NCI-H2107 treated with DMSO at 0.1 percent for 48 hours (cell line): ENCODE measurements at regions not wholly inside any gene's neighbourhood (a gene's known extent, or its start where the extent isn't known, plus 50 kb on each side); places are given as distances from the start of the nearest gene placed in this dataset.
"Not testable (repeated sequence)": the region's sequence is repeated elsewhere in the genome, so short reads cannot be mapped to it uniquely, and the experiment has no call there.

ENCODE experiments used
- DNase-seq: peaks from one replicate; lab custom pipeline; 2025; ENCODE audit not compliant: unreplicated experiment; lab: John Stamatoyannopoulos, UW

DNA sequence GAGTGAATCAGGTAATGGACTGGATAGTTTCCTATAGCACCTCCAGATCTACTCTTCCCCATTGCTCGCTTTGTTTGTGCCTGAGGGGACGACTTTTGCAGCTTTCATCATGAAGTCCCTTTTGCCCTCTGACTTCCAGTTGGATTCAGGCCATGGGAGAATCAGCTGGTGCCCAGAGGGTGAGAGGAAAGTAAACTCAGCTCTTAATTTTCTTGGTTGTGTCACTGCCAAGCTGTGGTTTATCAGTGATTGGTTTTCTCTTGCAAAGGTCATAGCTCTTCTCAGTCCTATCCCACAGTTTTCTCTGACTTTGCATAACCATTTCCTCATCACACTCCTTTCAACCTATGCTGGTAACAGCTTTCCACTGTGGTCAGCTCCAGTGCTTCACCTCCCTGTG lies 200.1 kb downstream of the KCNJ2 start:
- DNase-seq: no peak

DNA sequence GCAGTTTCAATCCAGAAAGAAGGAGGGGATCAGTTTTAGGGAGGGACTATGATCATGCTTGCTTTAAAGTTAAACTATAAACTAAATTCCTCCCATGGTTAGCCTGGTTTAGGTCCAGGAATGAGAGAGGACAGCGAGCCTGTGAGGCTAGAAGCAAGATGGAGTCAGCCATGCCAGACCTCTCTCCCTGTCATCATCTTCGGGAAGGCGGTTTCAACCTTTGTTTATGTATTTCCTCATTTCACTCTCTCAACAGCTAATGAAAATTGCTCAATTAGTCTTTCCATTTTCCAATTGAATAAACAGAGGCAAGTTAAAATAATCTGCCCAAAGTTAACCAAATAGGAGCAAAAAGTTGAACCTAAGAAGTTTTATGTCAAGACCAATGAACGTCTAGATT lies 201.5 kb downstream of the KCNJ2 start:
- no peak for DNase-seq

DNA sequence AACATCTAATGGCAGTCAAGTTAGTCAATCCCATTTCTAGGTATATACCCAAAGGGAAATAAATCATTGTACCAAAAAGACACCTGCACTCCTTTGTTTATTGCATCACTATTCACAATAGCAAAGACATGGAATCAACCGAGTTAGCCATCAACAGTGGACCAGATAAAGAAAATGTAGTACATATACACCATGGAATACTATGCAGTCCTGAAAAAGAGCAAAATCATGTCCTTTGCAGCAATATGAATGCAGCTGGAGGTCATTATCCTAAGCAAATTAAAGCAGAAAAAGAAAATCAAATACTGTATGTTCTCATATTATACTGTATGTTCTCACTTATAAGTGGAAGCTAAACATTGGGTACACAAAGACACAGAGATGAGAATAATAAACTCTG lies 204.0 kb downstream of the KCNJ2 start:
- DNase-seq: no peak

DNA sequence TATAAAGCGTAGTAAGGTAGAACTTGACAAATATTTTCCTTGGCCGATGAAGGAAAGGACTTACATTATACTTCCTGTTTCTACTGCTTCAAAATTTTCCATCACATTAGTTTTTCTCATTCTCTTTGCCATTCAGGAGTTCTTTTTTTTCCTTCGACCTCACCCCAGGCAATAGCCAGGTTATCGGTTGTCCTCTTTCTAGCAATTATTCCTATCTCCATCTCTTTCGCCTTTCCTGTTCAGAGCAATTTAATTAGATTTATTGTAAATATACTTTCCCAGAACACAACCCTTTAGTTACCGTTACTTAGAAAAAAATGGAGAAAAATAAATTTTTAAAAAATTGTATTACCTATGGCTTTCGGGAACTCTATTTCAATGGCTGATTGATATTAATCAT lies 205.2 kb downstream of the KCNJ2 start:
- no peak for DNase-seq

DNA sequence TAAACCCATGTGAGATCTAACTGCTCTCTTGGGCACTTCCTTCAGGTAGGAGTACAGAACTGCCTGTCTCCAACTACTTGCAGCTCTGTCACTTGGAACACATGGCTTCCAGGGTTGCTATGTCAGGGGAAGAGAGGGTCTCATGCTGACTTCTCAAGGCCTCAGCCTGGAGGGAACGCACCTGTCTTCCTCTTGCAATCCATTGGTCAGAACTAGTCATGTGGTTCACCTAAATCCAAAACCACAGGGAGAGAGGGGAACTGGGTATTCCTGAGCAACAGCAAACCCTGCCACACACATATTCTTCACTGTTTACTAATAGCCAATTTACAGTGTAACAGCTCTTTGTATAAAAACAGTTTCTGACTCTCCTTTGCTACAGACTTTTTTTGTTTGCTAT lies 206.1 kb downstream of the KCNJ2 start:
- DNase-seq: peak; percentile 59

DNA sequence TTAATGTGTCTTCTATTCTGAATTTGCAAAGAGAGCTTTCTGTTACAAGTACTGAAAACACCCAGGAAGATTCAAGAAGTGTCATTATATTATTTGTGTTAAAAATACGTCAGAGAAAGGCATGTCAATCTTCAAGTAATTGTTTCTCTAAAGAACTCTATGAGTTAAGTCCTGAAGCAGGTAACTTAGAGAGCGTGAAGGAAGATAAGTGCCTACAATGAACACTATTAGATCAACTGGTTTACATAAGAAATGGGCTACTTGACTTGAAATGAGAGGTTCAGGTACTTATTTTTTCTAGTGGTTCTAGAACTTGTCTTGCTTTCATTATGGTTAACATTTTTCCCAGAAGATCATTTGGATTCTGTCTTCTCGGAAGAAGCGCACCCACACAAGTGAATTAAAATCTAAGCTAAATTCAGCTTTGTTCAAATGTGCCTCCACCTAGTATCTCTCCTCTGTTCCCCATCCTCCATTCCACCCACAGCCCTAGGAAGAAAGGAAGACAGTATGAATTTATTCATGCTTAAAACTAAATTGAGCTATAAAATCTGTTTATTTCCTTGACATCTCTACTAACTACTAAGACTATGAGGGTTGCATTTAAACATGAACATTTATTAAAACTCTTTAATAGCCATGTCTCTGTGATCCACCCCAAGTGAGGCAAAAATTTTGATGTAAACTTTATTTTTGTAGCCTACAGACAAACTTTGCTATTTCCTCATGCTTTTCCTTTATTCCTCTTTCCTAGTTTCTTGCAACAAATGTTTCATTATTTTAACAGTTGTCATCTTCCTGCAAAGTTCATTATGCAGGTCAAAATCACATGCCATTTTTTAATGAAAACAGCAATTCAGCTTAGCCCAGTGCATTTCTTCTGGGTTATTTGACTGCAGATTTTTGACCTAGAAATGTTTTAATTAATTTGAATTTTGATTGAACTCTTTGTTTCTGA lies 206.8 kb downstream of the KCNJ2 start:
- no peak for DNase-seq

DNA sequence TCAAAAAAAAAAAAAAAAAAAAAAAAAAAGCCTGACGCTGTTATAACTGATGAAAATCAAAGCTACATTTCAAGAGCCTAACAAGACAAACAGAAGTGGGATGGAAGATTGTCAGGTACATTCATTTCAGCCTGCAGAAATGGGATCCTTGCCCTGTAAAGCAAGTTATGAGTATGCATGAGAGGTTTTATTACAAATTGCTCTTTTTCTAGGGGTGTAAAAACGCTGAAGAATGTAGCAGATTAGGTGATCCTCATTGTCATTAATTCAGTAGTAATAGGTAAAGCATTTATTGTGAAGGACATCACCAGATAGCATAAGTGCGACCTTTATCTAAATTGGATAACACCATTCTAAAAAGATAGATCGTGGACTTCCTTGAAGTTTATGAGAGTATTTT lies 208.3 kb downstream of the KCNJ2 start:
- DNase-seq: no peak

DNA sequence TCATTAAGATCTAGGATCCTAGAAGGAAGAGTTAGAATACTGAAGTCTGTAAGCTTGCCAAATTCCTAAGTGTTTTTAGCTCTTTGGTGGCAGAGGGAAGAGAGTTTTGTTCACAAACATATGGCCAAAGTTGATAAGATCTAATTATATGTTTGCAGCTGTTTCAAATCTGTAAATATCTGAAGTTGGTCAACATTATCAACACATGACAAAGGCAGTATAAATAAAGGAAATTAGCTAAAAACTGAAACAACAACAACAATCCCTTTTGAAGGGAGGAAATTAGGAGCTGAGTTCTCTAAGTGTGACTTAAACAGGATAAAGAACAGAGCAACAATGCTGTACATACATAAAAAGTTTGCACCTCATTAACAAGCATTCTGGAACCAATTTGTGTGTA lies 208.7 kb downstream of the KCNJ2 start:
- no peak for DNase-seq

DNA sequence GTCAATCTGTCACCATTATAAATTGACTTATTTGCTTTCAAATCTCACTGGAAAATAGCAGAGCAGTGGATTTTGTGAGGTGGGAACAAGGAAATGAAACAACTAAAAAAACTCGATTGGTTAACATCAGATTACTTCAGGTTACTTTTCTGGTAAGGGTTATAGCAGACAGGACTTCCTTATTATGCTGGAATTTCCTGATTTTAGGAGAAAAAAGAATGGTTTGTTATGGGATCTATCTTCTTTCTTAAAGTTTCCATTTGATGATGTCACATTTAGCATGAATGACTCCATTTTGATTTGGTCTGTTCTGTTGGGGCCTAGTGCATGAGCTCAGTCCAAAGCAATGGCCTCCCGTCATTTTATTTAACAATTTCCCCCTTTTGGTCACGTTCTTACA lies 210.6 kb downstream of the KCNJ2 start:
- DNase-seq: no peak

DNA sequence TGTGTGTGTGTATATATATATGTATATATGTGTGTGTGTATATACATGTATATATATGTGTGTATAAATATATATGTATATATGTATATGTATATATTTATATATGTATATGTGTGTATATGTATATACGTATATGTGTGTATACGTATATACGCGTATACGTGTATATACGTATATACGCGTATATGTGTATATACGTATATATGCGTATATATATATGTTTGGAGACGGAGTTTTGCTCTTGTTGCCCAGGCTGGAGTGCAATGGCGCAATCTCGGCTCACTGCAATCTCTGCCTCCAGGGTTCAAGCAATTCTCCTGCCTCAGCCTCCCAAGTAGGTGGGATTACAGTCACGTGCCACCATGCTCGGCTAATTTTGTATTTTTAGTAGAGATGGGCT lies 212.6 kb downstream of the KCNJ2 start:
- not testable (repeated sequence) for DNase-seq

DNA sequence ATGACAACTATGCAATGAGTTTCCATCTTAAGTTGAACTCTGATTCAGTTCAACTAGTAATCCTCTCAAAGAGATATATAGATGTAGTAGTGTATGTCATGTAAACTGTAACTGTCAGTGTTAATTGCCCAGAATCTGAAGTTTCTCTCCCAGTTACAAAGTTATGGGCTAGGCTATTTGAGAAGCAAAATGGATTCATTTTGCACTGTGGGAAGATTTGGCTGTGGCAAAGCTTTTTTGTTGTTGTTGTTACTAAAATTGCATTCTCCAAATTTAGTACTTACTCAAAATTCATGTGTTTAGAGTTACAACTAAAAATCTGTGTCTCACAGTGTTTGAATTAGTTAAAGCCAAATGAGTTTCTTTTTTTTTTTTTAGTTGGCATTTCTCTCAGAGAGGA lies 219.0 kb downstream of the KCNJ2 start:
- DNase-seq: no peak

DNA sequence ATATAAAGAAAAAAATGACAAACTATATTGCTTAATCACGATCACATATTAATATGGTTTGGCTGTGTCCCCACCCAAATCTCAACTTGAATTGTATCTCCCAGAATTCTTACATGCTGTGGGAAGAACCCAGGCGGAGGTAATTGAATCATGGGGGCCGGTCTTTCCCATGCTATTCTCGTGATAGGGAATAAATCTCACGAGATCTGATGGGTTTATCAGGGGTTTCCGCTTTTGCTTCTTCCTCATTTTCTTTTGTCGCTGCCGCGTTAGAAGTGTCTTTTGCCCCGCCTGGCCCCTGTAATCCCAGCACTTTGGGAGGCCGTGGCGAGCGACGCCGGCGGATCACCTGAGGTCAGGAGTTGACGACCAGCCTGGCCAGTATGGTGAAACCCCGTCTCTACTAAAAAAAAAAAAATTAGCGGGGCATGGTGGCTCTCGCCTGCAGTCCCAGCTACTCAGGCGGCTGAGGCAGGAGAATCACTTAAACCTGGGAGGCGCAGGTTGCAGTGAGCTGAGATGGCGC lies 220.0 kb downstream of the KCNJ2 start:
- DNase-seq: not testable (repeated sequence)

DNA sequence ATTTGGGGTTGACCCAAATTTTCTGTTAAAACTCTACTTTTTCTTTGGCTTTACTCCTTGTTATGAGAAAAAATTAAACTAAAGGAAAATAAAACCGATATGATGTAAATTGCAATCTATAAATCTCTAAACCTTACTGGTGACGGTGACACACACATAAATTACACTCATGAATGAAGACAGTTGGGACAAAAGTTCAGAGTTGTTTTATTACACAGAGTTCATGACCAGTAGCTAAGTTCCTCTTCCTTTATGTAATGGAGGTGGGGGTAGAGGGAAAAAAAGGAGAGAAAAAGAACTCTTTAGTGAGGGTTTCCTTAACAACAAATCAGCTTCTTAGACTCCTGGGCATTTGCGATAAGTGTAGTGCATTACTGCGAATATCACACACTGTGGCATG lies 220.7 kb downstream of the KCNJ2 start:
- DNase-seq: no peak

DNA sequence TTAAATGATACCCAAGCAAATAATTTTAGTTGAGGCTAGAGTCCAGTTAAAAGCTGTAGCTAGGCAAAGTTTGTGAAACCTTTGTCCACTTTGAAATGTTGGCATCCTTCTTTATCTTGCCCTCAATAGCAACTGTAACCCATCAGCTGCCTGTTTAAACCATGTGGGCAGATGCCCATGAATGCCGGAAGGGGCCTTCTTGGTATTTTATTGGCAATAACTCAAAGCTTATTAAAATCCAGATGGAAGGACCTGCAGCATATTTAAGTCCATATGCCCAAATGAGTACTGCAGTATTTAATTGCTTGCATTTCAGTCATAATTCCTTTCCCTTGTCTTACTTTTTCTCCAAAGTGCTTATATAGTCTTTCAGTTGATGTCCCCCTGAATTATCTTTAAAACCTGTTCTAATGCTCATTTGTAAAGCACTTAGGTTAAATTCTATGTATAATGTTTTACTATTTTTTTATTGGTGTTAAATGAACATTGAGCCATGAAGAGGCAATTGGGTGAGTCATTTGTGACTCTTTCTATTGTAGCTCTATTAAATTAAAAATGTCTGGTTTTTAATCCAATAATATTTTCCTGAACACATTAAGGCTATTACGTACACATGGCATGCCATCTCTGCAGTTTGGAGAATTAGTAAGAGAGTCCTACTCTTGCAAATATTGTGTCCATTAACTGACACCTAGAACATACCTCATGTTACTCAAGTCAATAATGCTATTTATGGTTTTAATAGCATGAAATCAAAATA lies 225.3 kb downstream of the KCNJ2 start:
- no peak for DNase-seq

DNA sequence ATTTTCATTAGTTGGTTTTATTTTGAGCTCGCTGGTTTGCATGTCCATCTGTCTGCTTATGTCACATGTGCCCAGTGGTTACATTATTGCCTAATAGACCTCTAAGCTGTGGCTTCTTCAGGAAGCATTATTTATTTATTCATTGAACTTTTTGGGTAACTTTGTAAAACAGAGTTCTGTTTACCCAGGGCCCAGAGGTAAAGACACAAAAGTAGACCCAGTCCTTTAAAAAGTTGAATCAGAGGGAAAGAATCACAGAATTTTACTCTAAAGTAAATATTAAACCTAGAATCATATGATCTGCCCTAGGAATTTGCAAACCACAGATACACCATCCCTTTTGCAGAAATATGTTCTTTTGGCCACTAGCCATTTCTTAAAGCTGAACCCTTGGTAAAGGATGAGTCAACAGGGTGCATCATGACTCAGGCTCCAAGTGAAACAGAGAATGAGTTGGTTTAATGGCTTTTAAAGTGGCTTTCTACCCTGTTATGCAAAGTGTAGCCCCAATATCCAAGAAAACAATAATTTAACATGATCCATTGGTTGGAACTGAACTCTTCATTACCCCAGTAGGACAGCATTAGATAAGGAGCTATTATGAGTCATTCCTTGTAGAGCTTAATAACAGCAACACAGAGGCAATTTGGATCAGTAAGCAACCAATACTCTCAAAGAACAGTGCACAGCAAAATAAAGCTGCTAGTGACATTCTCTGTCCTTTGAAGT lies 236.3 kb downstream of the KCNJ2 start:
- DNase-seq: no peak

DNA sequence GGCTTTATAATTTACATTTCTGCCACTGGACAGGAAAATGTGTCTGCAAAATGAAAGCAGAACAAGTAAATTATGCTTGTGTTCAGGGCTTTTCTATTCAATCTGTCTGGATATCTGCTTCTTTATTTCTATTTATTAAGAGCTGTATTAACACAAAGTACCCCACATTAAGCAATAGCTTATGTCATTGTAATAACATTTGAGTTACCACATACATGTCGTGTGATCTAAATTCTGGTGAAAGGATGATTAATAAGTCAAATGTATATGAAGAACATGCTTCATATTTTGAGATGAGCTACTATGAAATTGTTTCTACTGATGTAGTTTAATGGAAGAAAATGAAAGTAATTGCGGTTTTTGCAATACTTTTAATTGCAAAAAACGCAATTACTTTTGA lies 238.2 kb downstream of the KCNJ2 start:
- DNase-seq: no peak

DNA sequence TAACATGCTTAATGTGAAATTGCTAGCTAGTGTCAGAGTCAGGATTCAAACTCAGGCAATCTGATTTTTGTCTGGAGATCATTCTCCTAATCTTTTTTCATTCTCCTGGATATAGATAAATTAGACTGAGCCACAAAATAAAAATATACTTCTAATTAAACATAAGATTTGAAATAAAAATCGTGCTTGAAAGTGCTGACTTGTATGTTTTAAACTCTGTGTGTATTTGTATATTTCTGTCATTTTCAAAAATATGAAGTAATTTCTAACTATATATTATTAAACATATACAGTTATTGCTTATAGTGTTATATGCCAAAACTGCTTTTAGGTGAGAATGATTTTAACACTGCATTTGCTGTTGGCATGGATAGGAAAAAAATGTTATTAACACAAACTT lies 239.4 kb downstream of the KCNJ2 start:
- no peak for DNase-seq

DNA sequence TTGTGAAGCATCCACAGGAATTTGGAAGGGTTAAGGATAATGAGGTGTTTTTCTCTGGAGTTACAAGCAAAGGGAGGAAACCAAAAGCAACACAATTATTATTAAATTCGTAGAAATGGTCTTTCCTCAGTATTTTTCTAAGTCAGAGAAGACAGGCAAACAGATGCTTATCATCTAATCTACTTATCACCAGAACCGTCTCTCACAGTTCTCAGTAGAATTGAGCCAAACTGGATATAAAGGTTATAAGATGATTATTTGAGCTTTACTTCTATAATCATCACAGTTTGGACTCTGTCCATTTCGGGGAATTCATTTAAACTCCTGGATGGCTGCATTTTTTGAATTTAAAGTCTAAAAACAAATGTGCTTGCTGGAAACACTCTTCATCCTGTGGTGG lies 245.0 kb downstream of the KCNJ2 start:
- no peak for DNase-seq

DNA sequence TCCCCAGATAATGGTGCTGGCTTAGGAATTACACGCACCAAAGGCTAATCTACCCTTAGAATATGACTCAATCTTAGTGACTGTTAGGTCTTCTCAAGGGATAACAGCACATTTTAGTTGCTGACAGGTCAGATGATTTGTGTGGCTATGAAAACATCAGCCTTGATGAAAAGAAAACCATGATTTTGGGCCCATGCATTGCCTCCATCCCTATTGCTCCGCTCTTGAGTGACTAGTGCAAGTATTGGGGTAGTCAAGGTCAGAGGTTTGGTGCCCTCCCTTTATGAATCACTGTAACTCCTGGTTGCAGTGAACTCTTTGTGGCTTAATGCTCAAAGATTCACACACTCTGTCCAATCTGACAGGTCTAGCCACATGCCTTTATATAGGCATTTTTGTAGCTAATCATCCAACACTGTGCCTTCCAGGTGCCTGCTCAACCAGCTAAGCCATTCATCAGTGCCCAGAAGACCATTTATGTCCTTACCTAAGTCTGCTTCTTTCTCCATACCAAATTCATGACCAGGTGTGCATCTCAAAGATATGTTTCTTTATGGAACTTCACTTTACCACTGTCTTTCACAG lies 251.6 kb downstream of the KCNJ2 start:
- DNase-seq: no peak

DNA sequence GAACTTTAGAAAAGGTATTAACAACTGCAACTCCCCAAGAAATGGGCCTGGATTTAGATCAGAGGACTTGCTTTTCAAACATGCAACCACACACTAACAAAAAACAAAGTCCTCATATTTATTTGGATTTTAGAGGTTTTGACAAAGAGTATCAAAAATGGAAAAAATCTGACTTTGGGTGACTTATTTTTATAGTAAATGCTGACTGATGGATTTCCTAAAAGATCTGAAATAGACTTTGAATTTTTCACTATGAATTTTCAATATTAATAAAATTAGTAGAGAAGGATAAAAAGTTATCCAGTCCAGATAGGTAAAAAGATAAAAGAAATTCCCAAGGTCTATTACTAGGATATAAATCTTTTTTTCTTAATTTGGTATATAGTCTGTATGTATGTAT lies 253.5 kb downstream of the KCNJ2 start:
- no peak for DNase-seq

DNA sequence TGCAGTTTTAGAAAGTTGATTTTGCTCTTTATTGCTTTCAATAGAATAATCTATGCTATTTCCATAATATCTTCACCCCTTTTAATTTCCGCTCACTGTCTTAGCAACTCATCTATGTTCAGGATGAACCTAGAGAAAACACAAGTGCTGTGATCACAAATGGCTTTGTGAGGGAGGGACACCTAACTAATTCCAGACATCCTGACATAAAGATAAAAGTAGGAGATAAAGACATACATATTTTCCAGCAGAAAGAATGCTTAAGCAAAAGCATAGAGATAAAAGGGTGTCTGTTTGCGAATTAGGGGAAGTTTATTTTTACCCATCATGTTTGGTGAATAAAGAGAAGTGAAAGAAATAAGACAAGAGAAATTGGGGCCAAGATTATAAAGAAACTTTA lies 254.2 kb downstream of the KCNJ2 start:
- no peak for DNase-seq
